HUDEP-2 (cell line): ENCODE measurements at regions not wholly inside any gene's neighbourhood (a gene's known extent, or its start where the extent isn't known, plus 50 kb on each side); places are given as distances from the start of the nearest gene placed in this dataset.
"Not testable (repeated sequence)": the region's sequence is repeated elsewhere in the genome, so short reads cannot be mapped to it uniquely, and the experiment has no call there.

Source experiments
- DNase-seq, 76 experiments: peaks; one replicate each; lab custom pipeline; 2025; ENCODE audit not compliant: unreplicated experiment in 76 of 76; lab: John Stamatoyannopoulos, UW

GRCh38 chr7:42726066-42726785 is 185.6 kb downstream of the C7orf25 start:
- DNase-seq = no peak

GRCh38 chr7:42722716-42723115 is 189.2 kb downstream of the C7orf25 start:
- DNase-seq = no peak

GRCh38 chr7:42722198-42722597 is 189.7 kb downstream of the C7orf25 start:
- DNase-seq = no peak

- DNase-seq = no peak
Measured at GRCh38 chr7:42720991-42721796, 190.7 kb downstream of the C7orf25 start.

GRCh38 chr7:42720012-42720411 is 191.9 kb downstream of the C7orf25 start:
- DNase-seq = no peak

GRCh38 chr7:42718466-42718865 is 193.4 kb downstream of the C7orf25 start:
- DNase-seq = not testable (repeated sequence)

- DNase-seq = no peak
Measured at GRCh38 chr7:42714356-42714755, 197.5 kb downstream of the C7orf25 start.

- no peak for DNase-seq
Measured at GRCh38 chr7:42709284-42709683, 202.6 kb downstream of the C7orf25 start.

GRCh38 chr7:42704710-42705109 is 207.2 kb downstream of the C7orf25 start:
- no peak for DNase-seq

GRCh38 chr7:42702647-42703046 is 209.2 kb downstream of the C7orf25 start:
- no peak for DNase-seq

- DNase-seq = no peak
Measured at GRCh38 chr7:42700406-42701327, 211.2 kb downstream of the C7orf25 start.

- no peak for DNase-seq
Measured at GRCh38 chr7:42699380-42700178, 212.3 kb downstream of the C7orf25 start.

GRCh38 chr7:42698600-42699374 is 213.1 kb downstream of the C7orf25 start:
- DNase-seq = no peak

GRCh38 chr7:42694894-42695507 is 216.9 kb downstream of the C7orf25 start:
- DNase-seq = no peak

GRCh38 chr7:42693722-42694121 is 218.1 kb downstream of the C7orf25 start:
- DNase-seq = no peak

- DNase-seq = no peak
Measured at GRCh38 chr7:42692621-42693020, 219.2 kb downstream of the C7orf25 start.

- DNase-seq = peak in 4 of 76 experiments; percentile 2 to 11 (median 4)
Measured at GRCh38 chr7:42690794-42691639, 220.9 kb downstream of the C7orf25 start.

GRCh38 chr7:42689626-42690025 is 222.2 kb downstream of the C7orf25 start:
- no peak for DNase-seq
